Neutrophil (primary cell): ENCODE measurements at regions not wholly inside any gene's neighbourhood (a gene's known extent, or its start where the extent isn't known, plus 50 kb on each side); places are given as distances from the start of the nearest gene placed in this dataset.
"Not testable (repeated sequence)": the region's sequence is repeated elsewhere in the genome, so short reads cannot be mapped to it uniquely, and the experiment has no call there.

Experiments
- H3K27ac ChIP-seq: fragments of 200-600 bp; sonication (generic); 2 replicates; pipeline ENCODE4 v1.5.1; 2016; ENCODE audit warnings: mild to moderate bottlenecking, moderate library complexity
- H3K27me3 ChIP-seq: fragments of 200-600 bp; sonication (generic); 2 replicates; pipeline ENCODE4 v1.6.0; 2016; ENCODE audit warnings: mild to moderate bottlenecking
- H3K36me3 ChIP-seq: fragments of 200-600 bp; sonication (generic); 2 replicates; pipeline ENCODE4 v1.5.1; 2017
- H3K4me1 ChIP-seq, 2 experiments: fragments of 200-600 bp in 1 of 2; sonication (generic) in 1 of 2; 1 replicate in 1 of 2; 2 replicates in 1 of 2; pipeline versions ENCODE4 v1.5.1 to v1.6.1; 2013 to 2016; ENCODE audit warnings: low read depth in 1 of 2, low read length in 1 of 2, mild to moderate bottlenecking in 1 of 2, moderate library complexity in 1 of 2; ENCODE audit not compliant: control insufficient read depth in 1 of 2, insufficient read depth in 1 of 2
- H3K4me3 ChIP-seq, 2 experiments: fragments of 200-600 bp in 1 of 2; sonication (generic) in 1 of 2; 1 replicate in 1 of 2; 2 replicates in 1 of 2; pipeline ENCODE4 v1.5.1; 2013 to 2016; ENCODE audit warnings: low read depth in 1 of 2, low read length in 1 of 2, mild to moderate bottlenecking in 1 of 2, moderate library complexity in 1 of 2
- H3K9me3 ChIP-seq: fragments of 200-600 bp; sonication (generic); 2 replicates; pipeline ENCODE4 v1.5.1; 2016
- CTCF ChIP-seq: fragments of 200-600 bp; sonication (generic); IDR thresholded peaks from 2 replicates; pipeline ENCODE4 v1.5.1; 2016; ENCODE audit warnings: antibody characterized with exemption

- no peaks in the 10 kb centered on the region for H3K4me1 ChIP-seq
- no peak for TF ChIP-seq CTCF
Observed at GRCh38 chr5:82717738-82718137, 359.5 kb downstream of the TMEM167A start.

GRCh38 chr5:82714732-82715131 is 362.5 kb downstream of the TMEM167A start:
- H3K4me3 ChIP-seq, H3K36me3 ChIP-seq, H3K9me3 ChIP-seq, H3K27me3 ChIP-seq, H3K4me1 ChIP-seq, H3K27ac ChIP-seq: not testable (repeated sequence)

More at GRCh38 chr5:82717738-82718137, 359.5 kb downstream of the TMEM167A start:
- H3K9me3 ChIP-seq, result no peaks in the 10 kb centered on the region
- H3K36me3 ChIP-seq, result no peaks in the 10 kb centered on the region
- H3K27ac ChIP-seq, result no peak overlapping the region
- no peak overlapping the region for H3K4me3 ChIP-seq
- no peaks in the 10 kb centered on the region for H3K27me3 ChIP-seq

- no peak for TF ChIP-seq CTCF
- H3K4me1 ChIP-seq, result no peaks in the 10 kb centered on the region
- H3K4me3 ChIP-seq, result no peak overlapping the region
- H3K9me3 ChIP-seq, result no peaks in the 10 kb centered on the region
- no peaks in the 10 kb centered on the region for H3K36me3 ChIP-seq
- no peak overlapping the region for H3K27ac ChIP-seq
- H3K27me3 ChIP-seq, result no peaks in the 10 kb centered on the region
Observed at GRCh38 chr5:82713811-82714210, 363.4 kb downstream of the TMEM167A start.

- Histone ChIP-seq H3K27ac (no peak overlapping the region), H3K4me3 (no peak overlapping the region), H3K9me3 (no peaks in the 10 kb centered on the region), H3K4me1 (no peaks in the 10 kb centered on the region), H3K27me3 (no peaks in the 10 kb centered on the region), H3K36me3 (no peaks in the 10 kb centered on the region)
- TF ChIP-seq CTCF, result no peak
Observed at GRCh38 chr5:82707741-82708140, 369.5 kb downstream of the TMEM167A start.

GRCh38 chr5:82704381-82704780 is 372.8 kb downstream of the TMEM167A start:
- H3K36me3 ChIP-seq, result no peaks in the 10 kb centered on the region
- H3K9me3 ChIP-seq, result no peaks in the 10 kb centered on the region
- H3K4me3 ChIP-seq, result no peak overlapping the region
- TF ChIP-seq CTCF, result no peak
- no peak overlapping the region for H3K27ac ChIP-seq
- no peaks in the 10 kb centered on the region for H3K4me1 ChIP-seq
- no peaks in the 10 kb centered on the region for H3K27me3 ChIP-seq

DNA sequence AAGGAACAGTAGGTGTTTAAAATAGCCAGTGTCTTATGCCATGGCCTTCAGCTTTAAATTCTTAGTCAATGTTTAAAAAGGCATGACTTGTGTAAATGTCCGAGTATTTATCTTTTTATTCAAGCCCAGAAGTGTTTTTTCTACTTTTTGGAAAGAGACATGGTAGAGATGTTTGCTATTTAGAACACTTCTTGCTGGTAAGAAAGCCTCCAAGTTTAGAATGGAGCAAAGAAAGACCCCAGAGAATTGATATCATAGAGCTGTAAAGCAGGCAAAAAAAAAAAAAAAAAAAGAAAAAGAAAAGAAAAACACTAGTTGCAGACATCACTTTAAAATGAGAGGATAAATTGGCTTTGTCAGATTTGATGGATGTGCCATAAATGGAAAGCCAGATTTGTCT is 375.1 kb downstream of the TMEM167A start:
- TF ChIP-seq CTCF, result no peak
- H3K36me3 ChIP-seq, result no peaks in the 10 kb centered on the region
- H3K4me1 ChIP-seq, result no peaks in the 10 kb centered on the region
- no peak overlapping the region for H3K4me3 ChIP-seq
- no peak overlapping the region for H3K27ac ChIP-seq
- H3K9me3 ChIP-seq, result no peaks in the 10 kb centered on the region
- H3K27me3 ChIP-seq, result no peaks in the 10 kb centered on the region
